ENCODE measurements at regions not wholly inside any gene's neighbourhood (a gene's known extent, or its start where the extent isn't known, plus 50 kb on each side); places are given as distances from the start of the nearest gene placed in this dataset.

DNA sequence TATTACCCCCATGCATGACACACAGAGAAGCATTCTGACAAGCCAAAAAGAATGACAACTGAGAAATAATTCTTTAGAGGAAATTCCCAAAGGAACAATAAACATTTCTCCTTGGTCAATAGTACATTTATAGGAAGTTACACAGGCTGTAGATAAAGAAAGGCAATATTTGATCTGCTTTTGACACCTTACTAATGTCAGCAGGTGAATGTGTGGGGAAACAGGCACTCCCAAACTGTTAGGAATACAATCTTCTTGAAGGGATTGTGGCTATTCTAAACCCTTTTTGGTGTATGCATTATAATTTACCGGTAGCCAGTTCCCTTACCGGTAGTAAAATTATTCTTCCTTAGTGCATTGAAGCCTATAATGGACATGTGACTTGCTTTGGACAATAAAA is 116.1 kb upstream of the FTMT start:
- TF ChIP-seq, protein P1, sequence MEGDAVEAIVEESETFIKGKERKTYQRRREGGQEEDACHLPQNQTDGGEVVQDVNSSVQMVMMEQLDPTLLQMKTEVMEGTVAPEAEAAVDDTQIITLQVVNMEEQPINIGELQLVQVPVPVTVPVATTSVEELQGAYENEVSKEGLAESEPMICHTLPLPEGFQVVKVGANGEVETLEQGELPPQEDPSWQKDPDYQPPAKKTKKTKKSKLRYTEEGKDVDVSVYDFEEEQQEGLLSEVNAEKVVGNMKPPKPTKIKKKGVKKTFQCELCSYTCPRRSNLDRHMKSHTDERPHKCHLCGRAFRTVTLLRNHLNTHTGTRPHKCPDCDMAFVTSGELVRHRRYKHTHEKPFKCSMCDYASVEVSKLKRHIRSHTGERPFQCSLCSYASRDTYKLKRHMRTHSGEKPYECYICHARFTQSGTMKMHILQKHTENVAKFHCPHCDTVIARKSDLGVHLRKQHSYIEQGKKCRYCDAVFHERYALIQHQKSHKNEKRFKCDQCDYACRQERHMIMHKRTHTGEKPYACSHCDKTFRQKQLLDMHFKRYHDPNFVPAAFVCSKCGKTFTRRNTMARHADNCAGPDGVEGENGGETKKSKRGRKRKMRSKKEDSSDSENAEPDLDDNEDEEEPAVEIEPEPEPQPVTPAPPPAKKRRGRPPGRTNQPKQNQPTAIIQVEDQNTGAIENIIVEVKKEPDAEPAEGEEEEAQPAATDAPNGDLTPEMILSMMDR (IDR thresholded peaks at IDR 0.05; ENCODE audit: unreplicated experiment in 3 of 3) = no peak
- Mint-ChIP-seq H3K9me3 (peaks cover 3% of the 10 kb centered on the region), H3K27ac (no peak overlapping the region), H3K4me3 (no peak overlapping the region), H3K36me3 (ENCODE audit: low read depth) (no peaks in the 10 kb centered on the region), H3K27me3 (ENCODE audit: low read depth) (no peaks in the 10 kb centered on the region), H3K4me1 (peaks cover 8% of the 10 kb centered on the region)

DNA sequence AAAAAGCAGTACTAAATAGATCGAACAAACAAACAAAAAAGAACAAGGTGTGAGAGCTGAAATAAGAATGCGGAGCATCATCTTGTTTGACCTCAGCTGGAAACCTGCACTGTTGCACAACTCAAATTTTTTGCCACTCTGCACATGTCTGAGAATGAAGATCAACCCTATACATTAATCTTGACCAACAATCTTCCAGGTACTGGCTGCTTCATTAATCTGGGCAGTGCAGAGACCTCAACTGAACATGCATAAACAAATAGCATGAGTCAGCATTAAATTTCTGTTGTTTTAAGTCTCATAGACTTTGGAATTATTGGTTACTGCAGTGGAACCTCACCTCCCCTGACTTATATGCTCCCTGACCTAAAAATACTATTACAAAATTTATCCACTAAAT is 114.6 kb upstream of the FTMT start:
- Mint-ChIP-seq H3K4me3 (no peak overlapping the region), H3K36me3 (ENCODE audit: low read depth) (no peaks in the 10 kb centered on the region), H3K4me1 (no peaks in the 10 kb centered on the region), H3K27ac (no peak overlapping the region), H3K27me3 (ENCODE audit: low read depth) (no peaks in the 10 kb centered on the region), H3K9me3 (peaks cover 3% of the 10 kb centered on the region)
- TF ChIP-seq, protein P1 (IDR thresholded peaks at IDR 0.05; ENCODE audit: unreplicated experiment in 3 of 3) = no peak

DNA sequence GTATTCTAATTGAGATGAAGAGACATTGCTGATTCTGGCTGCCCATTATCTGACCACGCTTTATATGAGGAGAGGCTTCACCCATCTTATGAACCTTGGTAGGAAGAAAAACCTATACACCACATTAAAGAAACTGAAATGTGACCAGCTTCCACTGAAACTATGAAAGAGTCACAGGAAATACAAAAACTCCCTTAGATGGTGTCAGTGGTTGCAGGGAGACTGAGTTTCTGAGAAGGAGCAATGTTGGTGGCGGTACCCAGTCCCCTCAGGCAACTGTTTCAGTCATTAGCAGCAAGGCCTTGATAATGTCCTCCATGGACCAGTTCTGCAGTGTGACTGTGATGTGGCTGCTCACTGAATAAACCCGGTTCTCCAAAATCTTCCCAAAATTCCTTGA is 110.5 kb upstream of the FTMT start:
- Mint-ChIP-seq H3K4me1 (no peaks in the 10 kb centered on the region), H3K27ac (no peak overlapping the region), H3K27me3 (ENCODE audit: low read depth) (no peaks in the 10 kb centered on the region), H3K36me3 (ENCODE audit: low read depth) (no peaks in the 10 kb centered on the region), H3K9me3 (peaks cover 3% of the 10 kb centered on the region), H3K4me3 (no peak overlapping the region)
- TF ChIP-seq, protein P1 (IDR thresholded peaks at IDR 0.05; ENCODE audit: unreplicated experiment in 3 of 3) = no peak

DNA sequence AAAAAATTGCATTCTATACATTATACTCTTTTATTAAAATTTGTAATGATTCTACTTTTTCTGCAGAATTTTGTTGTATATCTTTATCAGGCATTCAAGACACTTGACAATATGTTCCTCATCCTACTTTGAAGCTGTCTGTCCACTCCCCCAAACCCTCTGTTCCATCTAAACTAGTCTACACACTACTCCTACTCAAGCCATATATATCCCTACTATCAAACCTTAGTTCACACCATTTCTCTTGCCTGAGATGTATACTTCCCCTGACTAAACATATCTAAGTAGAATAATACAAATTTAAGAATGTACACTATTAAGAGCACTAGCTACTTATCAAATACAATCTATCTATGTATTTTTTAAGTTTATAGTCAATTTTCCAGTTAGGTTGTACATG is 107.1 kb upstream of the FTMT start:
- no peaks in the 10 kb centered on the region for H3K9me3 Mint-ChIP-seq
- peaks cover 3% of the 10 kb centered on the region for H3K27me3 Mint-ChIP-seq (ENCODE audit: low read depth)
- TF ChIP-seq, protein P1 (IDR thresholded peaks at IDR 0.05; ENCODE audit: unreplicated experiment in 3 of 3) = no peak
- H3K4me3 Mint-ChIP-seq = no peak overlapping the region
- no peak overlapping the region for H3K27ac Mint-ChIP-seq
- H3K36me3 Mint-ChIP-seq (ENCODE audit: low read depth) = no peaks in the 10 kb centered on the region
- no peaks in the 10 kb centered on the region for H3K4me1 Mint-ChIP-seq

DNA sequence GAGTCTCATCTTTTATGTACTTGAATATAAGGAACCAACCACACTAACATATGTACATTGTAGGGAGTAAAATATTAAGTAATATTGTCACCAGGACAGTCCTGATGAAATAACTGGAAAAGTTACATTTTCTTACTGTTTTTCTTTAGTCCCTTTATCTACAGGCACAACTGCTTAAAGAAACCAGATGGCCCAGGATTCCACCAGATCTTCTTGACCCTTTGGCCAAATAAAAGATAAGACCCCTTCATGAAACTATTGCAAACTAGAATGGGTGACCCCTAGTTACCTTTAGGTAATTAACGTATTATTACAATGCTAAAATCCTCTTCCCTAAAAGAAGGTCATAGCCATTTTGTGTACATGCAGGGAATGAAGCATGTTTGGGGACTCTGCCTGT is 106.3 kb upstream of the FTMT start:
- Mint-ChIP-seq H3K27ac (no peak overlapping the region), H3K9me3 (no peaks in the 10 kb centered on the region), H3K4me3 (no peak overlapping the region), H3K4me1 (no peaks in the 10 kb centered on the region), H3K36me3 (ENCODE audit: low read depth) (no peaks in the 10 kb centered on the region), H3K27me3 (ENCODE audit: low read depth) (peaks cover 3% of the 10 kb centered on the region)
- TF ChIP-seq, protein P1 (IDR thresholded peaks at IDR 0.05; ENCODE audit: unreplicated experiment in 3 of 3) = no peak

DNA sequence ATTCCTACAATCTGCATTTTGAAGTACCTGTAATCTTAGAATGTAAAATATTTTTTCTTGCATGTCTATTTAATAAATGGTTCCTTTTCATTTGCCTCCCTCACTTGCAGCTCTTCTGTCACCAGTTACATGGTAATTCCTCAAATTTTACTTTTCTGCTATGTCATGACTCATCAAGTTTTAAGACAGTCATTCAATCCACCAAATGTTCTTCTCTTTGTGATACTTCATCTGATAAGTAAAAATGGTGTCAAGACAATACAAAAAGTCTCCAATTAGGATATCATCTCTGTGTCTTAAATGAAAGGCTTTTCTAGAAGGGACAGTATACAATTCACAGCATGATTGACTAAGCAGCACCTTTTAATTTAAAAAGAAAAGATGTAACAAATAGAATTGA is 104.9 kb upstream of the FTMT start:
- no peaks in the 10 kb centered on the region for H3K36me3 Mint-ChIP-seq (ENCODE audit: low read depth)
- H3K4me1 Mint-ChIP-seq = no peaks in the 10 kb centered on the region
- H3K4me3 Mint-ChIP-seq = no peak overlapping the region
- TF ChIP-seq, protein P1 (IDR thresholded peaks at IDR 0.05; ENCODE audit: unreplicated experiment in 3 of 3) = no peak
- H3K27ac Mint-ChIP-seq = no peak overlapping the region
- H3K9me3 Mint-ChIP-seq = no peaks in the 10 kb centered on the region
- peaks cover 3% of the 10 kb centered on the region for H3K27me3 Mint-ChIP-seq (ENCODE audit: low read depth)
